ENCODE measurements at regions not wholly inside any gene's neighbourhood (a gene's known extent, or its start where the extent isn't known, plus 50 kb on each side); places are given as distances from the start of the nearest gene placed in this dataset.

DNA sequence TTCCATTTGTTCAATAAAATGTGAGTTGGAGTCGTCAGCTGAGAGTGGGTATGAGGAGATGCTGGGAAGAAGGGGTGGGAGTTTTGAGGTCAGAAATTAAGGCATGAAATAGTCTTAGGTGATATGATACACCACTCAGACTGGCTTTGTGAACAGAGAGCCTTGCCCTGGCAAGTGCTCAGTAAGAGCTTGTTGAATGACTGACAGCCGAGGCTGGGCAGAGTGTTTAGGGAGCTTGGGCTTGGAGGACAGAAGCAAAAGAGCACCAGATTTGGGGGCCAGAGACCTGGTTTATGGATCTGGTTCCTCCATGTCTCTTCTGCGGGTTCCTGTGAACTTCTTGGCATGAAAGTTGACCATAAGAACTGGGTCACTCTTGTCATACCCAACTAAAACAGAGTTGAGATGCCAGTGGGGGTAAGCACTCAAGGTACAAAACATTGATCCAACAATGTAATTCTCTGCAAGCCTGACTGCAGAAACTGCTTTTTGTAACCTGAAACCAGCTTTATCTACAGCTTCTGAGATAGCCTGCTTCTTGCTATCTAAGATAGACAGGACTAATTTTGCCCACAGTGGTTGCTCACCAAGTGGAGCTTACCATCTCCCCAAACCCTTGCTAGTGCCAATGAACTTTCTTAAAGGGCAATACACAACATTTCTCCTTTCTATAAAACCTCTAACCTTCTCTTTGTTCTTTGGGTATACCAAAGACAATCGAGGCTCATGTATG lies 126.4 kb downstream of the TENT5C start:
- TF ChIP-seq, protein P1, sequence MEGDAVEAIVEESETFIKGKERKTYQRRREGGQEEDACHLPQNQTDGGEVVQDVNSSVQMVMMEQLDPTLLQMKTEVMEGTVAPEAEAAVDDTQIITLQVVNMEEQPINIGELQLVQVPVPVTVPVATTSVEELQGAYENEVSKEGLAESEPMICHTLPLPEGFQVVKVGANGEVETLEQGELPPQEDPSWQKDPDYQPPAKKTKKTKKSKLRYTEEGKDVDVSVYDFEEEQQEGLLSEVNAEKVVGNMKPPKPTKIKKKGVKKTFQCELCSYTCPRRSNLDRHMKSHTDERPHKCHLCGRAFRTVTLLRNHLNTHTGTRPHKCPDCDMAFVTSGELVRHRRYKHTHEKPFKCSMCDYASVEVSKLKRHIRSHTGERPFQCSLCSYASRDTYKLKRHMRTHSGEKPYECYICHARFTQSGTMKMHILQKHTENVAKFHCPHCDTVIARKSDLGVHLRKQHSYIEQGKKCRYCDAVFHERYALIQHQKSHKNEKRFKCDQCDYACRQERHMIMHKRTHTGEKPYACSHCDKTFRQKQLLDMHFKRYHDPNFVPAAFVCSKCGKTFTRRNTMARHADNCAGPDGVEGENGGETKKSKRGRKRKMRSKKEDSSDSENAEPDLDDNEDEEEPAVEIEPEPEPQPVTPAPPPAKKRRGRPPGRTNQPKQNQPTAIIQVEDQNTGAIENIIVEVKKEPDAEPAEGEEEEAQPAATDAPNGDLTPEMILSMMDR (IDR thresholded peaks at IDR 0.05; ENCODE audit: low read length), result no peak
- TF ChIP-seq EZH2 (optimal IDR thresholded peaks at IDR 0.05; ENCODE audit: low read depth, low read length) (no peak), EZH2phosphoT487 (IDR thresholded peaks at IDR 0.05; ENCODE audit: low read length) (no peak)

Measured in MM.1S (cell line).